AG08395 (cell line): ENCODE measurements at regions not wholly inside any gene's neighbourhood (a gene's known extent, or its start where the extent isn't known, plus 50 kb on each side); places are given as distances from the start of the nearest gene placed in this dataset.
A peak's percentile ranks its signal among the peaks of the same experiment; 100 is the strongest.

Experiments used
- DNase-seq: peaks from one replicate; pipeline ENCODE4 v3.0.0; 2012; ENCODE audit warnings: mixed read lengths, low spot score

DNA sequence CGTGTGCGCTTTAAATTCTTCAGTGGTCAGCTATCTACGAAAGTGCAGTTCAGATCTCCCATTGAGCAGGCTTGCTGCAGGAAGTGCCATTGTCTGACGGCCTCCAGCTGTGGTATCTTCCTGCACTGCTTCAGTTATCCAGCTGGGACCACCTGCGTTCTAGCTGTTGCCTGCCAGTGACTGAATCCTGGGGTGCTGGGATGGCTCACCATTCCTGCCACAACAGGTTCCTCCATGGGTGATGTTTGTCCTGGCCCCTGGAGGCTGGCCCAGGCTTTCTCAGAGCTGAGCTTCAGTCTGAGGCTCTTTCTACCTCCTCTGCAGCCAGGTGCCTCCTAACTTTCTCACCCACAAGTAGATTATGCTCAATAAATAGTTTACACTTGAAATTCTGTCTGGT lies 498.5 kb upstream of the HS6ST1 start:
- no peak for DNase-seq

DNA sequence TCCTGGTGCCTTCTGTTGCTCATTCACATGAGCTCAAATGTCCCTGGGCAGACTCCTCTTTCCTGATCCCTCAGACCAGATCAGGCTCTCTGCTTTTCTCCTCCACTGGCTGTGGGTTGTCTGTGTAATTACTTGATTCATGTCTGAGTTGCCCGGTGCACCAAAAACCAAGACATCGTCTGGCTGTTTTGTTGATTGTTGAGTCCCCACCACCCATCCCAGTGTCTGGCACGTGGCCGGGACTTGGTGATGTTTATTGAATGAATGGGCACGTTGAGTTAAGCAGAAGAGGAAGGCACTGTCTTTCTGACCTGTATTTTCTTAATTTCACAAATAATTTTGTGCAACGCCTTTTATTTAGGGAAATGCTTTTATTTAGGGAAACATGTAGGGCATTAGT lies 499.1 kb upstream of the HS6ST1 start:
- DNase-seq, result no peak

DNA sequence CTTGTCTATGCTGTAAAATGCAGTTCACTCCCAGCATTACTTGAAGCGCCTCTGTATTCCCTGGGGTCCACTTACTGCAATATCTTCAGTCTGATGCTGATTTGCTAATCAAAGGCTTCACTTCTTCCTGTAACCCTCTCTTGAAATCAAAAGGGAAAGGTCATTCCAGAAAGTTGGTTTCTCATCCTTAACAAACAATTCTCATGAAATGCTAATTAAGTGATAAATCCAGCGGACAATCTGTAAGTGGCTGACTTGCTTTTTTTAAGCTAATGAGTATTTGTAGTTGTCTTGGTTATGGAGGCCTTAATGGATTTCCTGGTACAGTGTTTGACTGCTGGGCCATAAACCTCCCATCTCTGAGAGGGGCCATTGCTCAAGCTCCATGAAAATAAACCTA lies 499.6 kb upstream of the HS6ST1 start:
- DNase-seq, result no peak

DNA sequence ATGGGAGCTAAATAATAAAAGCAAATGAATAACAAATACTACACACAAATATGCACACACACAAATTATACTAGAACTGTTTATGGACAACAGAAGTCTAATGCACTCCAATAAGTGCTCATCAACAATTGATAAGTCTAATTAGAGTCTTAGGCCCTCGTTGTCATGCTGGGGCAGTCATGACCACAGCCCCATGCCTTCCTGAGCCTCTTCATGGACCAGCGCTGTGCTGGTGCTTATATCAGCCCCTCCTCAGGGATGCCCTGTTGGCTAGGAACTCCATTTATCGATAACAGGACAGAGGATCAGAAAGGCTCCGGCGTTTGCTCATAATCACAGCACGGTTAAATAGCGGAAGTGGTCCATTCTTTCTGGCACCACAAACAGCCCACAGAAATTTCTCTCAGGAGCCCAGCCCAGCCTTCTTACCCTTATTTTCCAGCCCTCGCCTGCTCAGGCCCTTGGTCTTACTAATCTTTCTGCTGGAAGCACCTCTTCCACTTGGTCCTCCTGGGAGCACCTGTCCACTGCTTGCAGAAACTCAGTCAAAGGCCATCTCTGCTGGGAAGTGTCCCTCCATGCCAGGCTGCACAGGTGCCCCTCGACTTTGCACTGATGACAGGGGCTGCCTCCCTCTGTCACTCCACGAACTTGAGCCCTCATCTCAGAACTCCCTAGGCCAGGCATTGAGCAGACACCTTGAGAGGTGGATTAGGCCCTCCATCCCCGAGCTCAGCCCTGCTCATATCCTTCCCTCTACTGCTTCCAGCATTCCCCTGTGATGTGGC lies 500.2 kb upstream of the HS6ST1 start:
- no peak for DNase-seq

DNA sequence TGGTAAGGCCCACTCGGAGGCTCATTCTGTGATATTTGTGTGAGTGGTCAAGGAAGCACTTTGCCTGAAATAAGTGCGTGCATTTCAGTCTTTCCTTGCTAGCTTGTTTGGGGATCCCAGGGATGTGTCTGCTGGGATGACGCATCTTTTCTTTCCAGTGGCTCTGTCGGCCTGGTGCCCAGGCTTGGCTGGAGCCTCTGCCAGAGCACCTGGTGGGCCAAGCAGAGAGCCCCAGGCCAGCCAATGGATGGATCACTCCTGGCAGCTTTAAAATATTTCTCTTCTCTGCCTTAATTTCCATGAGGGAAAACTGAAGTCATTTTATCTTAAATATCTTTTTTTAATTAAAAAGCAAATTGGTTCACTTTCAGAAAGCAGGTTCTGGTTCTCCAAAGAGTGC lies 501.8 kb upstream of the HS6ST1 start:
- no peak for DNase-seq

DNA sequence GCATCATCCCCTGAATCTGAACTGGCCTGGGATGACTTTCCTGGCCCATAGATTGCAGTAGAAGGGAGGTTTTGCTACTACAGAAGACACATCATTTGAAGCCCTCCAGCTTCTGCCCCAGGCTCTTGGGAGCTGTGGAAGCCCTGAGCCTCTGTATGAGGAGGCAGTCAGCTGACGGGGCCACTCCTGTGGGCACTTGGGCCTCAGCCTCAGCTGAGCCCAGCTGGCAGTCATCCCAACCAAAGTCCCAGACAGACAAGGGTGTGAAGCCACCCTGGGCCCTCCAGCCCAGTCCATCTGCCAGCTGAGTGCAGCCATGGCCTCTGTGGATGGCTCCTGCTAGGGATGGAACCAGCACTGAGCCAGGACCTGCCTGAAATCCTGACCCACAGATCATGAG lies 502.3 kb upstream of the HS6ST1 start:
- no peak for DNase-seq

DNA sequence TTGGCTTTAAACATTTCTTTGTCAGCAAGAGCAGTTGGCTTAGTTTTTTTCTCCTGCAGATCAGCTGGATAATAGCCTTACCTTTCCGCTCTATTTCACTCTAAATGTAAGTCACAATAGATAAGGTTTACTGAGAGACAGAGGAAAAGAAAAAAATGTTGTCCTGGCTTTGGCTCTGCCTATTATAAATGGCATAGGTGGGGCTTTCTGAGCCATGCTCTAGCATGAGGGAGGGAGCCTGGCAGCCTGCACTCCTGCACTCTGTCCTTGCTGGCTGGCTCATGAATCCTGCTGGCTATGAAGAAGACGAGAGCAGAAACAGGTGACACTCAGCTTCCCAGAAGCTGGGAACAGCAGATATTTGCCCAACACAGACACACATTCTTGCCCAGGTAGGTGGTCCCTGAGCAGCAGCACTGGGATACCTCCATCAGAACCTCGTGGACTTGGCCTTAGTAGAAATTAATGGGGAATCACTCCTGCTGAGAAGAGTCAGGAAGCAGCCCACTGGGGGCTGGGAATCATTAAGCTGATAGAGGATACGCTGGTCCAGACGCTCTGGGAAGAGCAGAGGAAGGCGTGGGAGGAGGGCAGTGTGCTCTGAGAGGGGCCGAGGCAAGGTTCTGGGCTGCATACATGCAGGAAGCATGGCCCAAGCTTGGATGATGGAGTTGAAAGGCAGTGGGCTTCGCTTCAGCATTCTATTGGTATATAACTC lies 514.4 kb upstream of the HS6ST1 start:
- DNase-seq, result no peak

DNA sequence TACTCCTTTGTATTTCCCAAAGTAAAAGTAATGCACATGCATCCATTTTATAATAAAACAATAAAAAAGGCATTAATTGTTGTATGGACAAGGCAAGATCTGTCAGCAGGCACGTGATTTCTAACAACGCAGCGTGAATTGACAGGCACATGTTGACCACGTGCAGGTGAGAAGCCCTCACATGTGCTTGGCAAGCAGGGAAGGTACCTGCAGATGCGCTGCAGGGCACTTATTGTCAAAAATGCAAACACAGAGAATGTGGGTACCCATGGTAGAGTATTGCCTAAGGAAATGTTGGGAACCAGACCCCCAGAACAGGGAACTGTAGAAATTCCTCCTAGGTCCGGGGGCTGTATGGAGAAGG lies 515.0 kb upstream of the HS6ST1 start:
- no peak for DNase-seq

DNA sequence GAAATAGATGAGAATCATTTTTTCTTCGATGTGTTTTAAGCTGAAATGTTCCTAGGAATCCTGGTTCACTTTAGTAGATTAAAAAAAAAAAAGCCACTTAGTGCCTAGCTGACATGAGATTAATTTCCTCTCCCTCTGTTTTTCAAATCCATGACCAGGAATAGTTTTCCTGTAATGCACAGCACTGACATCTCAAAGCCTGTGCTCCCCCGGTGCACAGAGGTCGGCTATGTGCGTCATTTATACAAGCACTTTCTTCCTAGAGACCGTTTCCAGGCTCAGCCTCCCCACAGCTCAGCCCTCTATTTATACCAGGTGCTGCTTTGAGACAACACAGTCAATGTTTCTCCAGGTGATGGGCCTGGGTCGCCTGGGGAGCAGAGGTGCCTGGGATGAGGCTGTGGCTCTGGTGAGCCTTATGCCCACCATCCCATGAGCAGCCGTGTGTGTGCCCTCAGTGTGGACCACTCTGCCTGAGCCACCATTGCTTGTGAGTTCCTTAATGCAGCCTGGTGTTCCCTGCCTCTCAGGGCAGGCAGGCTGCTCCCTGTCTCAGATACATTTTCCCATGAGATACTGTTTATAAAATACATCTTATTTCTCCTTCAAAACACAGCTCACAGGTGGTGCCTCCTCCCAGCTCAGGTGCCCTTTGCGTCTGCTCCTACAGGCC lies 515.7 kb upstream of the HS6ST1 start:
- DNase-seq, result no peak

DNA sequence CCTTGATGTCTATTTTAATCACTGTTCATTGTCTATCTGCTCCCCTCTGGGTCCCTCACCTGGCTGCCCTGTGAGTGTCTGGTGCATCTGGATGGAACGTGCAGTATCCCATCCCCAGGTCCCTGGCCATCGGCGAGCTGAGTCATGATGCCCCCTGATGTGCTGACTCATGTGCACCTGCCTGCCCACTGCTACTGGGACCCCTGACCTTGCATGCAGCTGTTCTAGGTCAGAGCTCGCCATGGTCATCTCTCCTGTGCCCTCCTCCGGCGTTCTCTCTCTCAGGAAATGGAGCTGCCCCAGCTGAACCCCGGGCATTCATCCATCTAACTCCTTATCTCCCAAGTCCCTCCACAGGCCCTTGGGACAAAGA lies 516.2 kb upstream of the HS6ST1 start:
- no peak for DNase-seq

DNA sequence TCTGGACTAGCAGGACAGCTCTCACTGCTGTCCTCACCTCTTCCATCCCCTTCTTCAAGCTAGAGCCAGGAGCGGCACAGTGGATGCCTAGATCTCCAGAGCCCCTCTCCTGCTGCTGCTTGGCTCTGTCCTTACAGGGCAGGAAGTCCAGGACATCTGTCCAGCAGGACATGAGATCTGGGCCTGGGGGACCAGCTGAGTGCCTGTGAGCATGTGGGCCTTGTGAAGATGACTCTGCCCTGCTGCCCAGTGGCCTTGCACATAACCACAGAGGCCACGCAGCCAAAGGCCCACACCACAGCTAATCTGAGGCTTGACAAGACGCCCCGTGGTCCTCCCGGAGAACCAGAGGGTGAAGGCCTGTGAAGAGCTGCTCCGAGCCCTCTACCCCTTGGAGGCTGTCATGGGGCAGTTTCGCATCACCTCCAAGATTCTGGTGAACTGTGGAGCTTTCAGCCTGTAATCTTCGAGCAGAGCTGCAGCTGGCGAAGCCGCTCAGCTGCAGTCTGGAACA lies 516.7 kb upstream of the HS6ST1 start:
- no peak for DNase-seq

DNA sequence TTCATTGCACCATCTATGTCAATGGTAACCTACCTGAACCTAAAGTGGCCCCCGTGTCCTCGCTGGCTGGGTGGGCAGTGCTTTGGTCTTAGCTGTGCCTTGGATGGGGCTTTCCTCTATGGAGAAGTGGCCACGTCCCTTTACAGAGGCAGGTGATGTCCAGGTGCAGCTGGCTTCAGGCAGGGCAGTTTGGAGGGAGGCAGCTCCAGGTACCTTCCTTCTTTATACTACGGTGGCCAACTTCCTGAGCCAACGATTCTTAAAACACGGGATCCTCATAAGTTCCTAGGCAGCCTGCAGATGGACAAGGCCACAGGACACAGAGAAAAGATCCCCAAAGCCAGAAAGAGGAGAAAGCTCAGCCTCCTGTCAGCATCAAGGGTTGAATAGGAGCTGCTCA lies 517.3 kb upstream of the HS6ST1 start:
- DNase-seq, result no peak

DNA sequence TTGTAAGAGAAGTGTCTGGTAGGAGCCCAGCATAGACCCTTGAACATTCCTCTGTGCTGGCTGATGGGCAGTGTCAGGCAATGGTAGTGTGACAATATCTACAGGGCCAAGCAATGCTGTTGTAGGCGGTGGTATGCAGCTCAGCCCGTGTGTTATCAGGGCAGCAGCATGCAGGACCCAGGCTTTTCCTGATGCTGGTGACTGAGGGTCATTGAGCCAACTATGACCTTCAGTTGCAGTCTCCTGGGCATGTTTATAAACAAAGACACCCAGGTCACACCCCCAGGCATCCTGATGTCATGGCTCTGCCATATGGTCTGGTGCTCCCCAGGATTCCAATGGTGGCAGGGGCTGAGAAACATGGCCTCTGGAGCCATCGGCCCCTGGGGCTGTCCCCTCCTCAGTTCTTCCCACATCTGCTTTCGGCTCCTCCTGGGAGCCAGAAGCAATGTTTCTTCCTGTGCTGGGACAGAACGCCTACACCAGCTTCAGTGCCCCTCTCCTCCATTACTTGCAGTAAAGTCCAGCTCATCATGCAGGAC lies 518.0 kb upstream of the HS6ST1 start:
- DNase-seq, result no peak

DNA sequence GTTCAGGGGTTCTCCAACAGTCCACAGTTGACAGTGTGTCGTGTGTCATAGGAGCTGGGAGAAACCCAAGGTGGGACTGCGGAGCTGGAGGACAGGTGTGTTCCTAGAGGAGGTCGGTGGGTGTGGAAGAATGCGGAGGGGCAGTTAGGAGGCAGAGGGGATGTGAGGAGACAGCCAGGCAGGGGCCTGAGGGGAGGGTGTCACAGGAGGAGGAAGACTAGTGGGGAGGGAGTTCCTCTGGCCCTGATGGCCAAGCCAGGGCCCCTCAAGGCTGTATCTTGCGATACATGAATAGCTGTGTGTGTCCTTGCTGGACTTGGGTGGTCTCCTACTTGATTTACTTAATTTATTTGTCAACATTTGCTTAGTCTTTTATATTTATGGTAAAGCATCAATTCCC lies 519.6 kb upstream of the HS6ST1 start:
- no peak for DNase-seq

DNA sequence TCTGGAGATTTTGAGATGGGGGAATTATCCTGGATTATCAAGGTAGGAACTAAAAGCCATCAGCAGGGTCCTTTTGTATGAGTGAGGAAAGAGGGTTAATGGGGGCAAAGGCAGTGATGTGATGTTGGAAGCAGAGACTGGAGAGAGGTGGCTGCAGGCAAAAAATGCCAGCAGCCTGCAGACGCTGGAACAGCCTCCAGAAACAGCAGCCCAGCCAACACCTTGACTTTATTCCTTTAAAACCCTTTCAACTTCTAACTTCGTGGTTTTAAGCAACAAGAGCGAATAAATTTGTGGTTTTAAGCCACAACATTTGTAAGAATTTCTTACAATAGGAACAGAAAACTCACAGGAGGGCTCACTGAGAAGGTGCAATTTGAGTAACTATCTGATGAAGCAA lies 523.1 kb upstream of the HS6ST1 start:
- DNase-seq, result no peak

DNA sequence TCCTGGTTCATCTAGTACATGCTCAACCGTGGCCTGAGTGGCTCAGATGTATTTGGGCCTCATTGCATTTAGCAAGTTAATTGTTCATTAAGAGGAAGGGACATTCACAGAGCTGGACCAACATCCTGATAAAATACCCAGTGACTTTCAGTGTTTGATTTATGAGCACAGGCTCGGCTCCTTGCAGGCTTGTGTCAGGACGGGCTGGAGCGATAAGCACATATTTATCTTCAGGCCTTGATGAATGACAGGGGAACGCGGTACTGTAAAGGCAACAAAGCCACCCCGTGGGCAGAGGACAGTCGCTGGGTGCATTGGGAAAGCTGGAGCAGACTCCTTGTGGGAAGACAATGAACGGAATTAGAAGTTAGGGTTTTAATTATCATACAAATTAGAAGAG lies 548.6 kb upstream of the HS6ST1 start:
- no peak for DNase-seq

DNA sequence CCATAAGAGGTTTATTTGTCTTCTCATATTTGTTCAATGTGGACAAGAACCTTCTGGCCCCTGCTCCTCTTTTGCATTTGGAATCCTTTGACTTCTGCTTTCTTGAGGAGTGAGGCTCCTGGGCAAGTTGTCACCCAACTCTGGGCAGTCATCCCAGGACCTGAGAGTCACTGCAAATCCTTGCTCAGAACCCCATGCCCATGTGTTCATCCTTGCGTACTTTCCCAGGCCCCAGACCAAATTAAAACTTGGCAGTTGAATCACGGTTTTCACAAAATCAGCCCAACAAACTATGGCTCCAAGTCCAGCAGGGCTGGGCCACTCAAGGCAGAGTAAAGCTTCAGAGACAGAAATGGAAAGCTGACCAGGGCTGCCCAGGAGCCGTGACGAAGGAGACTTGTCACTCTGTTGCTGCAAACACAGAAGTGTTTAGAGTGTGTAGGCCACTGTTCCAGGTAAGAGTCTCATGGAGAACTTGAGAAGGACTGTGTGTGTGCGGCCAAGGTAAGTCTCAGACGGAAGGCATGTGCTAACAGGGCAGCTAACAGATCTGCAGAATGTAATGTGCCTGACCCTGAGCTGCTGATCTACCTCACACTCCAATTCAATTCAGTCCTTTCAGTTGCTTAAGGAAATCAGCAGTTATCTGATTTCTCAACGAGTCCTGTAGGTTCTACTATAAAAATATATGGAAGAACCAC lies 549.4 kb upstream of the HS6ST1 start:
- no peak for DNase-seq

DNA sequence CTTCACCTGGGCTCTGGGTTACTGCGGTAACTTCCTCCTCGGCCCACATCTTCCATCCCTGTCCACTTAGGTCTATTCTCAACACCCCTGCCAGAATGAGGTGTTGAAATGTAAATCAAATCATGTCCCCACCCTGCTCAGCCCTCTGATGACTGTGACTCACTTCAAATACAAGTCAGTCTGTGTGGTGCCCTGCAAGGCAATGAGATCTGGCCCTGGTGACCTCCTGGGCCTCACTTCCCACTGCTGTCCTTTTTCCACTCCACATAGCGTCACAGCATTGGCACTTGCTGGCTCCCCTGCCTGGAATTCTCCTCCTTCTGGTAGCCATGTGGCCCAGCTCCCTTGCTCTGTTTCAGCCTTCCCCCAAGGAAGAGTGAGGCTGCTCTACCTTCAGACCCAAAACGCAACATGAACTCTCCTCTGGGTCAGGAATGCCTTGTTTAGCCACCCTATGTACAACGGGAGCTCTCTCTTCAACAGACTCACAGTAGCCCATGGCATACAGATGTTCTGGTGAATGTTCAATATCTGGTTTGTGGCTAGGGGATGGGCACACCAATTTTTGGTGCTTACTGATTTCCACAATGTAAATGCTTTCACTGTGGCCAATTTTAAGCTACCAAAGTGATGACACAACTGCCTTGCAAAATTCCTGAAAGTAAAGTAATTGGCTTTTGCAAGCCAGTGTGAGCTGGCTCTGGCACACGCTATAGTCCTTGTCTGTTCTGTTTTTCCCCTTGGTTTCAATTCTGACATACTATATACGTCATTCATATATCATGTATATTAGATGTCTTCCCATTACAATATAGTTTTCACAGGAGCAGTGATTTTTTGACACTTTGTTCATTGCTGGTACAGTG lies 550.3 kb upstream of the HS6ST1 start:
- DNase-seq, result peak; percentile 15

DNA sequence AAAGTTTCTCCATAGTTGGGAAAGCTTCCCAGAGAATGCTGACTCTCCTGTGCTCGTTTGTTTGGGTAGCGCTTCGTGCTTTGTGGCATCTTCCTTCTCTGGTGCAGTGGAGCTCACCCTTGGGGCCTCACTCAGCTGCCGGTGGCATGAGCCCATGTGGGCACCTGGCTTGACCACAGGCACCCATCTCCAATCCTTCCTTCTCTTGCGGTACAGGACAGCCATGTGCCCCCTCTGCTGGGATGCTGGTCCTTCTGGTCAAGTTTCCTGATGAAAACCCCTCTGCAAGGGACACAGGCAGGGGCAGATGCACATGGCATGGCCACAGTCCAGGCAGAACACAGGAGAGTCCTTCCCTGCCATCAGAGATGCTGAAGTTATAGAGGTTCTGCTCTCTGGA lies 555.9 kb upstream of the HS6ST1 start:
- no peak for DNase-seq

DNA sequence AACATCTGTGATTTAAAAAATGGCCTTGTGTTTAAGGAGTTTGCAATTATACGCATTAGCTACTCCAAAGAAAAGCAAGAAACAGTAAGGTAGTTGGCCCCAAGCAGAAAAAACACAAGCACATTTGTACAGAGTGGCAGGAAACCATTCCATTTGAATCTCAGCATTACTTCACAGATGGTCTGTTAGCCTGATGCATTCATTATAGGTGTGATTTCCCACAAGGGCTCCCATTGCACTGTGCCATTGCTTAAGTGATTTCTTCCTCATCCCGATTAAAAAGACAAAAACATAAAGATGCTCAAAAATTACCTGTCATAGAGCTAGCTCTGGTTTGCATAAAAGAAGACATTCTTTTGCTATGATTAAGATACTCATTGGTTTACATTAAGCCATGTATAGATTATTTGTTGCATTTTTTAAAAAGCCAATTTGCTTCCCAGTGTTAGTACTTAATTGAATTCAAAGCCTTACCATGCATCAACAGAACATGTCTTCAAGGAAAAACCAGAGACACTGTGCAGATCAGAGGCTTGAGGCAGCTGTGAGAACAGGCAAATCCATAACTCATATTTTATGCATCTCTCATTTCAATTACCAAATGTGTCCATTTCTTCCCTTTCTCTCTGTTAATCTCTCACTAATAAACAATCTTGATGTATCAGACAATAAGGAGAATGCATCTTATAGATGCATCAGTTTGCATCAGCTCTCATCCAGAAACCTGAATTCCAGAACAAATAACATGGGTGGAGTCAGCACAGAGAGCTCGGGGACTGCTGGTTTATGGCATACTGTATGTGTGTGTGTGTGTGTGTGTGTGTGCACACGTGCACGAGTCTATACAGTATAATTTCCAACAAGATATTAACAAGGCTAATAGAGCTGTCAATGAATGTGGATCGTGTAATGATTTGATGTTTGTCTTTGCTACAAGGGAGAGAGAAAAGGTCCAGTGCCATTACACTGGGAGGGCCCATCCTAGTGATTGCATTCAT lies 558.6 kb upstream of the HS6ST1 start:
- no peak for DNase-seq
